ENCODE measurements at regions not wholly inside any gene's neighbourhood (a gene's known extent, or its start where the extent isn't known, plus 50 kb on each side); places are given as distances from the start of the nearest gene placed in this dataset.
"Not testable (repeated sequence)": the region's sequence is repeated elsewhere in the genome, so short reads cannot be mapped to it uniquely, and the experiment has no call there.

DNA sequence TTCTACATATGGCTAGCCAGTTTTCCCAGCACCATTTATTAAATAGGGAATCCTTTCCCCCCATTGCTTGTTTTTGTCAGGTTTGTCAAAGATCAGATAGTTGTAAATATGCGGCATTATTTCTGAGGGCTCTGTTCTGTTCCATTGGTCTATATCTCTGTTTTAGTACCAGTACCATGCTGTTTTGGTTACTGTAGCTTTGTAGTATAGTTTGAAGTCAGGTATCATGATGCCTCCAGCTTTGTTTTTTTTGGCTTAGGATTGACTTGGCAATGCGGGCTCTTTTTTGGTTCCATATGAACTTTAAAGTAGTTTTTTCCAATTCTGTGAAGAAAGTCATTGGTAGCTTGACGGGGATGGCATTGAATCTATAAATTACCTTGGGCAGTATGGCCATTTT lies 60.0 kb upstream of the GPC3 start:
- not testable (repeated sequence) for H3K4me3 ChIP-seq; DNase-seq; H3K27me3 ChIP-seq (ENCODE audit: control insufficient read depth in 3 of 3, insufficient read depth in 3 of 3, low read length in 2 of 3); H3K4me1 ChIP-seq (ENCODE audit: control insufficient read depth in 5 of 5, insufficient read depth in 5 of 5, low read length in 5 of 5); H3K9me3 ChIP-seq (ENCODE audit: control insufficient read depth in 4 of 4, insufficient read depth in 3 of 4, low read length in 3 of 4); ATAC-seq (ENCODE audit: insufficient read depth, low FRiP score); H3K36me3 ChIP-seq (ENCODE audit: control insufficient read depth in 4 of 4, insufficient read depth in 4 of 4, low read length in 4 of 4); H3K27ac ChIP-seq (ENCODE audit: low read depth in 1 of 2, low read length in 1 of 2); H3K9ac ChIP-seq (ENCODE audit: insufficient read depth in 1 of 2, low read length in 2 of 2)
- 94 to 100% methylated on average over 2 of the region's 3 CpGs for WGBS, 2 donors

DNA sequence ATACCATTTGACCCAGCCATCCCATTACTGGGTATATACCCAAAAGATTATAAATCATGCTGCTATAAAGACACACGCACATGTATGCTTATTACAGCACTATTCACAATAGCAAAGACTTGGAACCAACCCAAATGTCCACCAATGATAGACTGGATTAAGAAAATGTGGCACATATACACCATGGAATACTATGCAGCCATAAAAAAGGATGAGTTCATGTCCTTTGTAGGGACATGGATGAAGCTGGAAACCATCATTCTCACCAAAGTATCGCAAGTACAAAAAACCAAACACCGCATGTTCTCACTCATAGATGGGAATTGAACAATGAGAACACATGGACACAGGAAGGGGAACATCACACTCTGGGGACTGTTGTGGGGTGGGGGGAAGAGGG lies 81.7 kb upstream of the GPC3 start:
- not testable (repeated sequence) for H3K27me3 ChIP-seq (ENCODE audit: control insufficient read depth in 3 of 3, insufficient read depth in 3 of 3, low read length in 2 of 3); H3K27ac ChIP-seq (ENCODE audit: low read depth in 1 of 2, low read length in 1 of 2); H3K4me1 ChIP-seq (ENCODE audit: control insufficient read depth in 5 of 5, insufficient read depth in 5 of 5, low read length in 5 of 5); H3K9ac ChIP-seq (ENCODE audit: insufficient read depth in 1 of 2, low read length in 2 of 2); ATAC-seq (ENCODE audit: insufficient read depth, low FRiP score); H3K4me3 ChIP-seq; H3K9me3 ChIP-seq (ENCODE audit: control insufficient read depth in 4 of 4, insufficient read depth in 3 of 4, low read length in 3 of 4); H3K36me3 ChIP-seq (ENCODE audit: control insufficient read depth in 4 of 4, insufficient read depth in 4 of 4, low read length in 4 of 4); DNase-seq
- 85 to 96% methylated on average over 3 of the region's 3 CpGs for WGBS, 2 donors

DNA sequence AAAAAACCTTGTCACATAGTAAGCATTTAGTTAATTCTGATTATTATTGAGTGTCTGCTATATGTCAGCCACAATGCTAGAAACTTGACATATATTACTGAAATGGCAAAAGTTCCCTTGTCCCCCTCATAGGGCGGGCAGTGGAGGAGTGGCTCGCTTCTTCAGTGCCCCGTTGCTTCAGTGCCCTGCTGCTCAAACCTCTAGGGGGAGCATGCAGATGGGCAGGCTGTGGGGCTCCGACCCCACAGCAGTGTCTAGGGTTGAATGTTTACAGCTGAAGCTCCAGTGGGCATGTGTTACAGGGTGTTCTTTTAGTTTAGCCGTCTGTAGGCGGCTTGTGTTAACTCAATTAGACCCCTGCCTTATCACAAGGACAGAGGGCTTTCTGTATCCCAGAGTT lies 86.5 kb upstream of the GPC3 start:
- not testable (repeated sequence) for H3K27ac ChIP-seq (ENCODE audit: low read depth in 1 of 2, low read length in 1 of 2); H3K36me3 ChIP-seq (ENCODE audit: control insufficient read depth in 4 of 4, insufficient read depth in 4 of 4, low read length in 4 of 4); H3K9me3 ChIP-seq (ENCODE audit: control insufficient read depth in 4 of 4, insufficient read depth in 3 of 4, low read length in 3 of 4); ATAC-seq (ENCODE audit: insufficient read depth, low FRiP score); H3K4me3 ChIP-seq; H3K27me3 ChIP-seq (ENCODE audit: control insufficient read depth in 3 of 3, insufficient read depth in 3 of 3, low read length in 2 of 3); H3K9ac ChIP-seq (ENCODE audit: insufficient read depth in 1 of 2, low read length in 2 of 2); H3K4me1 ChIP-seq (ENCODE audit: control insufficient read depth in 5 of 5, insufficient read depth in 5 of 5, low read length in 5 of 5); DNase-seq
- 60 to 69% methylated on average over 6 of the region's 6 CpGs for WGBS, 2 donors

DNA sequence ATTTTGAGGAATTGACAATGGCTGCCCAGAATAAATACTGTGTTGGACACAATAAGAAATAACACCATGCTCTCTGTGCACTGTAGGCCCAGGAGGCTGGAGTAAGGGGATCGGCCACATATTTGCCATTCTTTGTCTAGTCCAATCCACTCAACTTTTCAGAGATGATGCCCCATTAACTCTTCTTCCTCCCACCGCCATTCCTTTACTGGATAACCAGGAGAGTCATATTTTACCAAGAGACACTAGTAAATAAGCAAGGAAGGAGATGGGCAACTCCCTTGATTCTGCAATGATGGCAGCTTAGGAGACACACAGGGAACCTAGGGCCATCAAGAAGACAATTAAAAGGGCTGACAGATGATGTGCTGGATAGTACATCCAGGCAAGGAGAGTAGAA lies 87.9 kb upstream of the GPC3 start:
- no peak overlapping the region for H3K4me3 ChIP-seq
- DNase-seq, result no peak
- no peak overlapping the region for H3K9ac ChIP-seq (ENCODE audit: insufficient read depth in 1 of 2, low read length in 2 of 2)
- peaks cover 0 to 4% (median 0%) of the 10 kb centered on the region in 3 donors for H3K27me3 ChIP-seq (ENCODE audit: control insufficient read depth in 3 of 3, insufficient read depth in 3 of 3, low read length in 2 of 3)
- H3K9me3 ChIP-seq (ENCODE audit: control insufficient read depth in 4 of 4, insufficient read depth in 3 of 4, low read length in 3 of 4), result peaks cover 0 to 8% (median 0%) of the 10 kb centered on the region in 4 donors
- H3K4me1 ChIP-seq (ENCODE audit: control insufficient read depth in 5 of 5, insufficient read depth in 5 of 5, low read length in 5 of 5), result no peaks in the 10 kb centered on the region
- no peak for ATAC-seq (ENCODE audit: insufficient read depth, low FRiP score)
- TF ChIP-seq, protein P1, sequence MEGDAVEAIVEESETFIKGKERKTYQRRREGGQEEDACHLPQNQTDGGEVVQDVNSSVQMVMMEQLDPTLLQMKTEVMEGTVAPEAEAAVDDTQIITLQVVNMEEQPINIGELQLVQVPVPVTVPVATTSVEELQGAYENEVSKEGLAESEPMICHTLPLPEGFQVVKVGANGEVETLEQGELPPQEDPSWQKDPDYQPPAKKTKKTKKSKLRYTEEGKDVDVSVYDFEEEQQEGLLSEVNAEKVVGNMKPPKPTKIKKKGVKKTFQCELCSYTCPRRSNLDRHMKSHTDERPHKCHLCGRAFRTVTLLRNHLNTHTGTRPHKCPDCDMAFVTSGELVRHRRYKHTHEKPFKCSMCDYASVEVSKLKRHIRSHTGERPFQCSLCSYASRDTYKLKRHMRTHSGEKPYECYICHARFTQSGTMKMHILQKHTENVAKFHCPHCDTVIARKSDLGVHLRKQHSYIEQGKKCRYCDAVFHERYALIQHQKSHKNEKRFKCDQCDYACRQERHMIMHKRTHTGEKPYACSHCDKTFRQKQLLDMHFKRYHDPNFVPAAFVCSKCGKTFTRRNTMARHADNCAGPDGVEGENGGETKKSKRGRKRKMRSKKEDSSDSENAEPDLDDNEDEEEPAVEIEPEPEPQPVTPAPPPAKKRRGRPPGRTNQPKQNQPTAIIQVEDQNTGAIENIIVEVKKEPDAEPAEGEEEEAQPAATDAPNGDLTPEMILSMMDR (IDR thresholded peaks at IDR 0.05; ENCODE audit: control extremely low read depth, extremely low read depth), result no peak
- H3K36me3 ChIP-seq (ENCODE audit: control insufficient read depth in 4 of 4, insufficient read depth in 4 of 4, low read length in 4 of 4), result no peaks in the 10 kb centered on the region
- WGBS, 2 donors, result 62 to 90% methylated on average over 2 of the region's 2 CpGs
- no peak overlapping the region for H3K27ac ChIP-seq (ENCODE audit: low read depth in 1 of 2, low read length in 1 of 2)

DNA sequence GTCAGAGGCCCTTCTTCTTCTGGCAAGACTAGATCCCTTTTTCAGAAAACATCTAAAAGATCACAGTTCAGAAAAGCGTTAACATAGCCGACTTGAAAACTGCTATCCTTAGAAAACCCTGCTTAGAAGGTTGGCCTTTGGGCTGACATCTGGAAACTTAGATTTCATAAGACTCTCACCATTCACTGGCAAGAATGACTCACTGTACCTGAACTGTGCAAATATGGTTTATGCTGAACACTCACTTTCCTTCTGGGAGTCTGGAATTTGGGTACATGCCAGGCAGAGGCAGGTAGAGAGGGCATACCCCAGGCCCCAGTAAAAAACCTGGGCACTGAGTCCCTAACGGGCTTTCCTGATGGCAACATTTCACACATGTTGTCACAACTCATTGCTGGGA lies 88.8 kb upstream of the GPC3 start:
- Histone ChIP-seq H3K4me3 (no peak overlapping the region), H3K27ac (ENCODE audit: low read depth in 1 of 2, low read length in 1 of 2) (no peak overlapping the region), H3K9ac (ENCODE audit: insufficient read depth in 1 of 2, low read length in 2 of 2) (no peak overlapping the region), H3K4me1 (ENCODE audit: control insufficient read depth in 5 of 5, insufficient read depth in 5 of 5, low read length in 5 of 5) (no peaks in the 10 kb centered on the region), H3K36me3 (ENCODE audit: control insufficient read depth in 4 of 4, insufficient read depth in 4 of 4, low read length in 4 of 4) (no peaks in the 10 kb centered on the region), H3K9me3 (ENCODE audit: control insufficient read depth in 4 of 4, insufficient read depth in 3 of 4, low read length in 3 of 4) (peaks cover 0 to 8% (median 0%) of the 10 kb centered on the region in 4 donors), H3K27me3 (ENCODE audit: control insufficient read depth in 3 of 3, insufficient read depth in 3 of 3, low read length in 2 of 3) (peaks cover 0 to 4% (median 0%) of the 10 kb centered on the region in 3 donors)
- ATAC-seq (ENCODE audit: insufficient read depth, low FRiP score) (no peak), DNase-seq (no peak)
- WGBS, 2 donors, result 66 to 76% methylated on average over 3 of the region's 3 CpGs
- TF ChIP-seq, protein P1 (IDR thresholded peaks at IDR 0.05; ENCODE audit: control extremely low read depth, extremely low read depth), result no peak
